Fibroblast of lung (primary cell): ENCODE measurements at regions not wholly inside any gene's neighbourhood (a gene's known extent, or its start where the extent isn't known, plus 50 kb on each side); places are given as distances from the start of the nearest gene placed in this dataset.

Source experiments
- DNase-seq, 2 donors: peaks; one replicate each; pipeline versions ENCODE4 v3.0.0 to v3.0.0-alpha.2; 2010; ENCODE audit warnings: low read depth in 2 of 2
- H2AFZ ChIP-seq: 2 replicates; pipeline ENCODE4 v1.5.1; 2012; ENCODE audit warnings: low read length, control low read depth, inconsistent platforms
- H3K27ac ChIP-seq: 2 replicates; pipeline ENCODE4 v1.5.1; 2011; ENCODE audit warnings: low read length, control low read depth; ENCODE audit not compliant: insufficient read depth
- H3K27me3 ChIP-seq: 2 replicates; pipeline ENCODE4 v1.5.1; 2011; ENCODE audit warnings: mild to moderate bottlenecking, low read length; ENCODE audit not compliant: control insufficient read depth, insufficient read depth
- H3K36me3 ChIP-seq: 2 replicates; pipeline ENCODE4 v1.5.1; 2011; ENCODE audit warnings: low read length; ENCODE audit not compliant: control insufficient read depth, insufficient read depth
- H3K4me1 ChIP-seq: 2 replicates; pipeline ENCODE4 v1.5.1; 2011; ENCODE audit warnings: low read length; ENCODE audit not compliant: control insufficient read depth, insufficient read depth; ENCODE audit errors: extremely low read depth
- H3K4me2 ChIP-seq: 2 replicates; pipeline ENCODE4 v1.5.1; 2011; ENCODE audit warnings: low read length, control low read depth; ENCODE audit not compliant: insufficient read depth; ENCODE audit errors: extremely low read depth
- H3K4me3 ChIP-seq, 4 experiments: fragments of 200-600 bp in 1 of 4; sonication (generic) in 1 of 4; replicated peaks in 1 of 4; 2 replicates each; pipeline ENCODE4 v1.5.1; 2011 to 2016; ENCODE audit warnings: low read length in 4 of 4, low read depth in 3 of 4, mild to moderate bottlenecking in 3 of 4, control low read depth in 2 of 4, inconsistent platforms in 1 of 4, mixed read lengths in 1 of 4; ENCODE audit not compliant: insufficient read depth in 1 of 4; ENCODE audit errors: control extremely low read depth in 1 of 4
- H3K79me2 ChIP-seq: 2 replicates; pipeline ENCODE4 v1.5.1; 2012; ENCODE audit warnings: mild to moderate bottlenecking, low read length, inconsistent platforms; ENCODE audit not compliant: control insufficient read depth, insufficient read depth
- H3K9ac ChIP-seq: 2 replicates; pipeline ENCODE4 v1.5.1; 2011; ENCODE audit warnings: mild to moderate bottlenecking, low read length, control low read depth; ENCODE audit not compliant: insufficient read depth
- H3K9me3 ChIP-seq: 2 replicates; pipeline ENCODE4 v1.5.1; 2012; ENCODE audit warnings: low read depth, low read length; ENCODE audit not compliant: control insufficient read depth, insufficient read depth
- H4K20me1 ChIP-seq: 2 replicates; pipeline ENCODE4 v1.5.1; 2011; ENCODE audit warnings: low read length; ENCODE audit not compliant: control insufficient read depth, insufficient read depth; ENCODE audit errors: extremely low read depth
- EZH2 ChIP-seq: IDR thresholded peaks from 2 replicates; pipeline ENCODE4 v1.5.1; 2012; ENCODE audit warnings: low read length, control low read depth, mild to moderate bottlenecking; ENCODE audit errors: missing control alignments
- TF ChIP-seq, protein P1 (sequence below), 2 donors: IDR thresholded peaks in 1 of 2; conservative IDR thresholded peaks in 1 of 2; 1 replicate in 1 of 2; 2 replicates in 1 of 2; pipeline ENCODE4 v1.5.1; 2011 to 2012; ENCODE audit warnings: low read length in 2 of 2, control low read depth in 1 of 2, inconsistent platforms in 1 of 2, low read depth in 1 of 2, mild to moderate bottlenecking in 1 of 2

DNA sequence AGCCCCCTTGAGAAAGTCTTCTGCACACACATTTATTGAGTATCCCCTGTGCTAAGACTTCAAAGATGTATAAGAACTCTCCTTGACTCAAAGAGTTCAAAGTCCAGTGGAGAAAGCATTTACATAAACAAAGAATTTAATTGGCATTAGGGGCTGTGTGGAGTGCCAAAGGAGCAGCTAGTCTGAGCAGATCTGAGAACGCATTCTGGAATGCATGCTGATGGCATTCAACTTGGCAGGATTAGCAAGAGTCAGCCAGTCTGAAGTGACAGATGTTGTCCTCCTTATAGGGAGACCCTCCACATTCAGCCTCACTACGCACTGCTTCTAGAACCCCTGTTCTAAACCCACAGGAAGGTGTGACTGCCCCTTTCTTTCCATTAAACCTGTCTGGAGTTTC is 191.5 kb downstream of the RAD51AP2 start:
- DNase-seq, result peak in 1 of 2 donors; percentile 54
- no peaks in the 10 kb centered on the region for H3K27me3 ChIP-seq
- no peak overlapping the region for H2AFZ ChIP-seq

GRCh38 chr2:17323697-17324096 is 194.5 kb downstream of the RAD51AP2 start:
- no peak overlapping the region for H2AFZ ChIP-seq

More for the DNA sequence above, 191.5 kb downstream of the RAD51AP2 start:
- Histone ChIP-seq H3K9ac (no peak overlapping the region), H3K4me3 (no peak overlapping the region), H3K27ac (no peak overlapping the region), H3K36me3 (no peaks in the 10 kb centered on the region), H3K9me3 (no peaks in the 10 kb centered on the region), H3K4me2 (no peak overlapping the region), H3K79me2 (no peaks in the 10 kb centered on the region), H3K4me1 (no peaks in the 10 kb centered on the region), H4K20me1 (no peaks in the 10 kb centered on the region)
- no peak for TF ChIP-seq EZH2
- TF ChIP-seq, protein P1, sequence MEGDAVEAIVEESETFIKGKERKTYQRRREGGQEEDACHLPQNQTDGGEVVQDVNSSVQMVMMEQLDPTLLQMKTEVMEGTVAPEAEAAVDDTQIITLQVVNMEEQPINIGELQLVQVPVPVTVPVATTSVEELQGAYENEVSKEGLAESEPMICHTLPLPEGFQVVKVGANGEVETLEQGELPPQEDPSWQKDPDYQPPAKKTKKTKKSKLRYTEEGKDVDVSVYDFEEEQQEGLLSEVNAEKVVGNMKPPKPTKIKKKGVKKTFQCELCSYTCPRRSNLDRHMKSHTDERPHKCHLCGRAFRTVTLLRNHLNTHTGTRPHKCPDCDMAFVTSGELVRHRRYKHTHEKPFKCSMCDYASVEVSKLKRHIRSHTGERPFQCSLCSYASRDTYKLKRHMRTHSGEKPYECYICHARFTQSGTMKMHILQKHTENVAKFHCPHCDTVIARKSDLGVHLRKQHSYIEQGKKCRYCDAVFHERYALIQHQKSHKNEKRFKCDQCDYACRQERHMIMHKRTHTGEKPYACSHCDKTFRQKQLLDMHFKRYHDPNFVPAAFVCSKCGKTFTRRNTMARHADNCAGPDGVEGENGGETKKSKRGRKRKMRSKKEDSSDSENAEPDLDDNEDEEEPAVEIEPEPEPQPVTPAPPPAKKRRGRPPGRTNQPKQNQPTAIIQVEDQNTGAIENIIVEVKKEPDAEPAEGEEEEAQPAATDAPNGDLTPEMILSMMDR (conservative IDR thresholded peaks at IDR 0.05 in 1 of 2, IDR thresholded peaks at IDR 0.05 in 1 of 2; ENCODE audit: low read depth in 1 of 2, low read length in 2 of 2), result no peak

GRCh38 chr2:17322461-17322860 is 195.8 kb downstream of the RAD51AP2 start:
- no peak overlapping the region for H3K4me3 ChIP-seq
- no peaks in the 10 kb centered on the region for H3K36me3 ChIP-seq
- no peak for DNase-seq
- TF ChIP-seq, protein P1 (conservative IDR thresholded peaks at IDR 0.05 in 1 of 2, IDR thresholded peaks at IDR 0.05 in 1 of 2; ENCODE audit: low read depth in 1 of 2, low read length in 2 of 2), result no peak
- no peak for TF ChIP-seq EZH2
- H4K20me1 ChIP-seq, result no peaks in the 10 kb centered on the region
- no peaks in the 10 kb centered on the region for H3K9me3 ChIP-seq
- H3K27me3 ChIP-seq, result no peaks in the 10 kb centered on the region
- H2AFZ ChIP-seq, result no peak overlapping the region
- H3K9ac ChIP-seq, result no peak overlapping the region
- no peaks in the 10 kb centered on the region for H3K79me2 ChIP-seq
- H3K4me1 ChIP-seq, result no peaks in the 10 kb centered on the region
- no peak overlapping the region for H3K27ac ChIP-seq
- H3K4me2 ChIP-seq, result no peak overlapping the region

More at GRCh38 chr2:17323697-17324096, 194.5 kb downstream of the RAD51AP2 start:
- no peak overlapping the region for H3K27ac ChIP-seq
- H4K20me1 ChIP-seq, result no peaks in the 10 kb centered on the region
- no peak overlapping the region for H3K4me2 ChIP-seq
- no peak overlapping the region for H3K4me3 ChIP-seq
- H3K4me1 ChIP-seq, result no peaks in the 10 kb centered on the region
- DNase-seq, result peak in 1 of 2 donors; percentile 28
- TF ChIP-seq, protein P1 (conservative IDR thresholded peaks at IDR 0.05 in 1 of 2, IDR thresholded peaks at IDR 0.05 in 1 of 2; ENCODE audit: low read depth in 1 of 2, low read length in 2 of 2), result no peak
- no peak for TF ChIP-seq EZH2
- H3K9me3 ChIP-seq, result no peaks in the 10 kb centered on the region
- no peaks in the 10 kb centered on the region for H3K36me3 ChIP-seq
- no peaks in the 10 kb centered on the region for H3K79me2 ChIP-seq
- H3K27me3 ChIP-seq, result no peaks in the 10 kb centered on the region
- no peak overlapping the region for H3K9ac ChIP-seq
